Caco-2 (cell line): ENCODE measurements at regions not wholly inside any gene's neighbourhood (a gene's known extent, or its start where the extent isn't known, plus 50 kb on each side); places are given as distances from the start of the nearest gene placed in this dataset.

Source experiments
- BruUV-seq: library from RNA; stranded (reverse); fragments of 400-500 nt; replicated peaks from 2 replicates; lab custom pipeline; 2021; lab: Mats Ljungman, UMichigan
- CTCF ChIA-PET: fragments of 300-600 bp; sonication (Branson Sonifier 250); formaldehyde crosslinking; loops from one replicate; lab custom pipeline; 2022; ENCODE audit warnings: antibody characterized with exemption; lab: Charles Lee
- POLR2A ChIA-PET: fragments of 300-600 bp; sonication (Branson Sonifier 250); formaldehyde crosslinking; loops from one replicate; lab custom pipeline; 2022; ENCODE audit warnings: antibody characterized with exemption; lab: Charles Lee
- DNase-seq, 2 experiments: peaks; one replicate each; pipeline versions ENCODE4 v3.0.0 to v3.0.0-alpha.2; 2020 to 2022
- H3K27me3 ChIP-seq: replicated peaks from 2 replicates; pipeline ENCODE4 v1.6.0; 2011; ENCODE audit warnings: low read length; ENCODE audit not compliant: control insufficient read depth, insufficient read depth
- H3K36me3 ChIP-seq: 2 replicates; pipeline ENCODE4 v1.5.1; 2011; ENCODE audit warnings: low read length; ENCODE audit not compliant: control insufficient read depth, insufficient read depth
- H3K4me1 ChIP-seq: fragments of 250-450 bp; sonication (Bioruptor Pico); 2 replicates; pipeline ENCODE4 v1.5.1; 2020; ENCODE audit warnings: mild to moderate bottlenecking
- H3K4me3 ChIP-seq: 2 replicates; pipeline ENCODE4 v1.5.1; 2011; ENCODE audit warnings: low read depth, mild to moderate bottlenecking, control low read depth, low read length
- H3K9me3 ChIP-seq: fragments of 250-450 bp; sonication (Bioruptor Pico); 2 replicates; pipeline ENCODE4 v1.5.1; 2020; ENCODE audit warnings: mild to moderate bottlenecking, moderate library complexity
- H3K27ac Mint-ChIP-seq: one replicate; pipeline ENCODE4 v1.8.0; 2022; ENCODE audit warnings: mixed read lengths; ENCODE audit not compliant: unreplicated experiment
- H3K27me3 Mint-ChIP-seq: one replicate; pipeline ENCODE4 v1.8.0; 2022; ENCODE audit warnings: mixed read lengths; ENCODE audit not compliant: insufficient read depth, unreplicated experiment
- H3K36me3 Mint-ChIP-seq: one replicate; pipeline ENCODE4 v1.8.0; 2022; ENCODE audit warnings: mild to moderate bottlenecking, mixed read lengths; ENCODE audit not compliant: insufficient read depth, unreplicated experiment
- H3K4me1 Mint-ChIP-seq: one replicate; pipeline ENCODE4 v1.8.0; 2022; ENCODE audit warnings: low read depth, mixed read lengths; ENCODE audit not compliant: unreplicated experiment
- H3K4me3 Mint-ChIP-seq: one replicate; pipeline ENCODE4 v1.8.0; 2022; ENCODE audit warnings: mild to moderate bottlenecking, moderate library complexity, mixed read lengths; ENCODE audit not compliant: unreplicated experiment
- H3K9me3 Mint-ChIP-seq: one replicate; pipeline ENCODE4 v1.8.0; 2022; ENCODE audit warnings: mixed read lengths; ENCODE audit not compliant: unreplicated experiment
- CTCF ChIP-seq, 2 experiments: fragments of 200-600 bp in 1 of 2; IDR thresholded peaks; 1 replicate in 1 of 2; 2 replicates in 1 of 2; pipeline versions ENCODE4 v1.5.1 to v1.8.0; 2011 to 2022; ENCODE audit warnings: antibody characterized with exemption in 1 of 2, control low read depth in 1 of 2, inconsistent platforms in 1 of 2, low read depth in 1 of 2, low read length in 1 of 2, mild to moderate bottlenecking in 1 of 2, moderate library complexity in 1 of 2; ENCODE audit not compliant: insufficient read depth in 1 of 2, severe bottlenecking in 1 of 2, unreplicated experiment in 1 of 2
- intact Hi-C: fragments of 100-400 bp; cut with micrococcal nuclease; formaldehyde crosslinking; loops from one replicate; pipeline ENCODE4 v1.10.0; 2022; ENCODE audit not compliant: unreplicated experiment

GRCh38 chr21:35335951-35336446, 286.9 kb upstream of the RUNX1 start:
- Histone ChIP-seq H3K36me3 (no peaks in the 10 kb centered on the region), H3K4me3 (no peak overlapping the region), H3K27me3 (no peaks in the 10 kb centered on the region), H3K4me1 (peaks cover 5% of the 10 kb centered on the region; the same call in 1 of the 2 replicates), H3K9me3 (no peaks in the 10 kb centered on the region)
- Mint-ChIP-seq H3K36me3 (peaks cover 7% of the 10 kb centered on the region), H3K27me3 (no peaks in the 10 kb centered on the region), H3K4me1 (peaks cover 8% of the 10 kb centered on the region), H3K27ac (no peak overlapping the region), H3K9me3 (peaks cover 10% of the 10 kb centered on the region), H3K4me3 (no peak overlapping the region)
- no peak for DNase-seq
- intact Hi-C loops: no loop called here
- ChIA-PET POLR2A (no interaction called here), CTCF (no interaction called here)
- no peak for TF ChIP-seq CTCF (IDR thresholded peaks at IDR 0.05; ENCODE audit: insufficient read depth in 1 of 2, low read depth in 1 of 2, low read length in 1 of 2, severe bottlenecking in 1 of 2, unreplicated experiment in 1 of 2)
- no TSS peak for BruUV-seq

GRCh38 chr21:35333831-35334618, 284.9 kb upstream of the RUNX1 start:
- Histone ChIP-seq H3K4me1 (peaks cover 5% of the 10 kb centered on the region; the same call in 1 of the 2 replicates), H3K27me3 (no peaks in the 10 kb centered on the region), H3K4me3 (no peak overlapping the region), H3K9me3 (no peaks in the 10 kb centered on the region), H3K36me3 (no peaks in the 10 kb centered on the region)
- DNase-seq: no peak
- Mint-ChIP-seq H3K27ac (no peak overlapping the region), H3K4me1 (peaks cover 8% of the 10 kb centered on the region), H3K36me3 (peaks cover 7% of the 10 kb centered on the region), H3K4me3 (no peak overlapping the region), H3K9me3 (peaks cover 10% of the 10 kb centered on the region), H3K27me3 (no peaks in the 10 kb centered on the region)
- no peak for TF ChIP-seq CTCF (IDR thresholded peaks at IDR 0.05; ENCODE audit: insufficient read depth in 1 of 2, low read depth in 1 of 2, low read length in 1 of 2, severe bottlenecking in 1 of 2, unreplicated experiment in 1 of 2)
- ChIA-PET CTCF (no interaction called here), POLR2A (no interaction called here)
- intact Hi-C loops: no loop called here
- BruUV-seq: no TSS peak

DNA sequence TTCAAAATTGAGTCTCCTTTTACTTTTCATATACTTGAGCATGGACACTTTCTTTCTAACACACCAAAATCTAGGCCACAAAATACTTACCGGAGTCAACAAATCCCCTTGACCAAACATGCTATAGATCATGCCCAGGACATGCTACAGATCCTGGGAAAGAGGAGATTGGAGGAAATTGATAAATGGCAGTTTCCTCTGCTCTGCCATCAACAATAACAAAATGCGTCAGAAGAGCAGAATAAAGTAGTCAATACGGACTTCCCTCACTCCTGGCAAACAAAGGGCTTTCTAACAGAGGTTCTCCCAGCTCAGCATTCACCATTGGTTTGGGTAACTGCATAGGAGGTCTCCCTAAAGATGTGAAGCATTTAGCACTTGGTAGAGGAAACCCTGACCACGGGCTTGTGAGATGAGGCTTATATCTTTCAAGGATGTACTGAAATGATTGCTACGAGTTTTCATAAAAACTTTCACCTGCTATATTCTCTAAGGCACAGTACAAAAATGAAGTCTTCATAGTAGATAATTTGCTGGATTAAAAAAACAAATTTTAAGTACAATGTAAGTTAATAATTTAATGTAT, 283.8 kb upstream of the RUNX1 start:
- BruUV-seq: no TSS peak
- ChIA-PET CTCF (no interaction called here), POLR2A (no interaction called here)
- H3K27ac Mint-ChIP-seq: no peak overlapping the region
- intact Hi-C loops: no loop called here
- H3K27me3 Mint-ChIP-seq: no peaks in the 10 kb centered on the region
- peaks cover 3% of the 10 kb centered on the region for H3K4me1 Mint-ChIP-seq
- no peak for DNase-seq
- no peaks in the 10 kb centered on the region for H3K4me1 ChIP-seq
- H3K27me3 ChIP-seq: no peaks in the 10 kb centered on the region
- no peaks in the 10 kb centered on the region for H3K36me3 ChIP-seq
- H3K4me3 ChIP-seq: no peak overlapping the region
- no peaks in the 10 kb centered on the region for H3K9me3 ChIP-seq
- H3K4me3 Mint-ChIP-seq: no peak overlapping the region
- H3K9me3 Mint-ChIP-seq: peaks cover 4% of the 10 kb centered on the region
- H3K36me3 Mint-ChIP-seq: peaks cover 6% of the 10 kb centered on the region
- no peak for TF ChIP-seq CTCF (IDR thresholded peaks at IDR 0.05; ENCODE audit: insufficient read depth in 1 of 2, low read depth in 1 of 2, low read length in 1 of 2, severe bottlenecking in 1 of 2, unreplicated experiment in 1 of 2)
